ENCODE measurements at regions not wholly inside any gene's neighbourhood (a gene's known extent, or its start where the extent isn't known, plus 50 kb on each side); places are given as distances from the start of the nearest gene placed in this dataset.
"Not testable (repeated sequence)": the region's sequence is repeated elsewhere in the genome, so short reads cannot be mapped to it uniquely, and the experiment has no call there.

DNA sequence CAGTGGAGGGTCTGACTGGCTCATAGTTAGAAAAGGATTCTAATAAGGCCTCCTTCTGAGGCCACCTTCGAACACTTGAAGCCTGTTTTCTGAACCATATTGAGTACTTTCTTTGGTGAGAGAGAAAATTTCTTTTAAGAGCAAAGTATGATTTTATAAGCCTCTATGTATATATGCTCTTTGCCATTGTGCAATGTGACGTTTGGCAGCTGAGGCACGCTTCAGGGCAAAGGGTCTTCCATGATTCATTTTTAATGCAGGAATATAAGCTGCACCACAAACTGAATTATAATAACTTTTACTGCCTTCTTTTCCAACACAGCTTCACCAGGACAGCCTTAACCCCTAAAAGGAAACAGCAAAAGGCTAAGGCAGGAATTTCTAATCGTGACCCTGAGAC, 154.4 kb downstream of the TTLL2 start:
- H4K20me1 ChIP-seq (ENCODE audit: control insufficient read depth, insufficient read depth, low read depth, low read length), result no peaks in the 10 kb centered on the region
- no peak overlapping the region for H3K4me3 ChIP-seq (ENCODE audit: low read length)
- H3K9me2 ChIP-seq (replicated peaks; ENCODE audit: control insufficient read depth, low read length), result no peaks in the 10 kb centered on the region
- H3F3A ChIP-seq (ENCODE audit: control insufficient read depth, insufficient read depth), result no peaks in the 10 kb centered on the region
- no peaks in the 10 kb centered on the region for H3K27me3 ChIP-seq (ENCODE audit: control insufficient read depth, low read length)
- no peaks in the 10 kb centered on the region for H3K36me3 ChIP-seq (ENCODE audit: control insufficient read depth, low read length)
- no peaks in the 10 kb centered on the region for H3K9me3 ChIP-seq (ENCODE audit: control insufficient read depth, insufficient read depth, low read length)
- TF ChIP-seq, protein P1, sequence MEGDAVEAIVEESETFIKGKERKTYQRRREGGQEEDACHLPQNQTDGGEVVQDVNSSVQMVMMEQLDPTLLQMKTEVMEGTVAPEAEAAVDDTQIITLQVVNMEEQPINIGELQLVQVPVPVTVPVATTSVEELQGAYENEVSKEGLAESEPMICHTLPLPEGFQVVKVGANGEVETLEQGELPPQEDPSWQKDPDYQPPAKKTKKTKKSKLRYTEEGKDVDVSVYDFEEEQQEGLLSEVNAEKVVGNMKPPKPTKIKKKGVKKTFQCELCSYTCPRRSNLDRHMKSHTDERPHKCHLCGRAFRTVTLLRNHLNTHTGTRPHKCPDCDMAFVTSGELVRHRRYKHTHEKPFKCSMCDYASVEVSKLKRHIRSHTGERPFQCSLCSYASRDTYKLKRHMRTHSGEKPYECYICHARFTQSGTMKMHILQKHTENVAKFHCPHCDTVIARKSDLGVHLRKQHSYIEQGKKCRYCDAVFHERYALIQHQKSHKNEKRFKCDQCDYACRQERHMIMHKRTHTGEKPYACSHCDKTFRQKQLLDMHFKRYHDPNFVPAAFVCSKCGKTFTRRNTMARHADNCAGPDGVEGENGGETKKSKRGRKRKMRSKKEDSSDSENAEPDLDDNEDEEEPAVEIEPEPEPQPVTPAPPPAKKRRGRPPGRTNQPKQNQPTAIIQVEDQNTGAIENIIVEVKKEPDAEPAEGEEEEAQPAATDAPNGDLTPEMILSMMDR (IDR thresholded peaks at IDR 0.05; ENCODE audit: low read depth, low read length, poor library complexity, severe bottlenecking), result no peak
- no peak for TF ChIP-seq EZH2phosphoT487 (IDR thresholded peaks at IDR 0.05; ENCODE audit: borderline replicate concordance, low read length)
- no peak overlapping the region for H3K27ac ChIP-seq (ENCODE audit: low read depth, low read length)
- H3K4me1 ChIP-seq (ENCODE audit: control insufficient read depth, low read length), result peaks cover 5% of the 10 kb centered on the region; the same call in 1 of the 2 replicates
- H3K79me2 ChIP-seq (ENCODE audit: control insufficient read depth, low read length), result no peaks in the 10 kb centered on the region
- no peak overlapping the region for H3K4me2 ChIP-seq (ENCODE audit: low read length)

GRCh38 chr6:167479901-167480648, 155.2 kb downstream of the TTLL2 start:
- Histone ChIP-seq H3K36me3 (ENCODE audit: control insufficient read depth, low read length) (no peaks in the 10 kb centered on the region), H4K20me1 (ENCODE audit: control insufficient read depth, insufficient read depth, low read depth, low read length) (no peaks in the 10 kb centered on the region), H3K79me2 (ENCODE audit: control insufficient read depth, low read length) (no peaks in the 10 kb centered on the region), H3K4me3 (ENCODE audit: low read length) (no peak overlapping the region), H3K4me2 (ENCODE audit: low read length) (no peak overlapping the region), H3F3A (ENCODE audit: control insufficient read depth, insufficient read depth) (no peaks in the 10 kb centered on the region), H3K9me2 (replicated peaks; ENCODE audit: control insufficient read depth, low read length) (no peaks in the 10 kb centered on the region), H3K27me3 (ENCODE audit: control insufficient read depth, low read length) (no peaks in the 10 kb centered on the region), H3K27ac (ENCODE audit: low read depth, low read length) (no peak overlapping the region), H3K4me1 (ENCODE audit: control insufficient read depth, low read length) (peaks cover 5% of the 10 kb centered on the region; the same call in 1 of the 2 replicates), H3K9me3 (ENCODE audit: control insufficient read depth, insufficient read depth, low read length) (no peaks in the 10 kb centered on the region)
- no peak for TF ChIP-seq EZH2phosphoT487 (IDR thresholded peaks at IDR 0.05; ENCODE audit: borderline replicate concordance, low read length)
- TF ChIP-seq, protein P1 (IDR thresholded peaks at IDR 0.05; ENCODE audit: low read depth, low read length, poor library complexity, severe bottlenecking), result no peak

DNA sequence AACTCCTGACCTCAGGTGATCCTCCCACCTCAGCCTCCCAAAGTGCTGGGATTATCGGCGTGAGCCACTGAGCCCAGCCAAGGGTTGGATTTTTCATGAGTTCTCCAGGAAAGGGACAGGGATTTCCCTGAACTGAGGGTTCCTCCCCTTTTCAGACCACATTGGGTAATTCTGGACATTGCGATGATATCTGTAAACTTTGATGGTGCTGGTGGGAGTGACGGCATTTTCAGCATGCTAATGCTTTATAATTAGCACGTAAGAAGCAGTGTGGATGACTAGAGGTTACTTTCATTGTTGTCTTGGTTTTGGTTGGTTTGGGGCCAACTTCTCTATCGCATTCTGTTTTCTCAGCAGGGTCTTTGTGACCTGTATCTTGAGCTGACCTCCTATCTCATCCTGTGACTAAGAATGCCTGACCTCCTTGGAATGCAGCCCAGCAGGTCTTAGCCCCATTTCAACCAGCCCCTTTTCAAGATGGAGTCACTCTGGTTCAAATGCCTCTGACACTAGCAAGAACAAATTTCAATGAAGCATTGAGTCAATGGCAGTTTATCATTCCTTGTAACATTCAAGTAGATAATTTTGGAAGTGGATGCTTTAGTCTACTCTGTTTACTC, 156.5 kb downstream of the TTLL2 start:
- H3K9me2 ChIP-seq (replicated peaks; ENCODE audit: control insufficient read depth, low read length), result no peaks in the 10 kb centered on the region
- H4K20me1 ChIP-seq (ENCODE audit: control insufficient read depth, insufficient read depth, low read depth, low read length), result no peaks in the 10 kb centered on the region
- H3K4me1 ChIP-seq (ENCODE audit: control insufficient read depth, low read length), result peaks cover 5% of the 10 kb centered on the region; the same call in 1 of the 2 replicates
- H3K9me3 ChIP-seq (ENCODE audit: control insufficient read depth, insufficient read depth, low read length), result no peaks in the 10 kb centered on the region
- no peak for TF ChIP-seq EZH2phosphoT487 (IDR thresholded peaks at IDR 0.05; ENCODE audit: borderline replicate concordance, low read length)
- TF ChIP-seq, protein P1 (IDR thresholded peaks at IDR 0.05; ENCODE audit: low read depth, low read length, poor library complexity, severe bottlenecking), result no peak
- H3K36me3 ChIP-seq (ENCODE audit: control insufficient read depth, low read length), result no peaks in the 10 kb centered on the region
- H3K27me3 ChIP-seq (ENCODE audit: control insufficient read depth, low read length), result no peaks in the 10 kb centered on the region
- no peak overlapping the region for H3K27ac ChIP-seq (ENCODE audit: low read depth, low read length)
- H3K4me3 ChIP-seq (ENCODE audit: low read length), result no peak overlapping the region
- no peaks in the 10 kb centered on the region for H3F3A ChIP-seq (ENCODE audit: control insufficient read depth, insufficient read depth)
- no peaks in the 10 kb centered on the region for H3K79me2 ChIP-seq (ENCODE audit: control insufficient read depth, low read length)
- no peak overlapping the region for H3K4me2 ChIP-seq (ENCODE audit: low read length)

- H3F3A ChIP-seq (ENCODE audit: control insufficient read depth, insufficient read depth); H3K9me2 ChIP-seq (replicated peaks; ENCODE audit: control insufficient read depth, low read length); H3K9me3 ChIP-seq (ENCODE audit: control insufficient read depth, insufficient read depth, low read length); H3K27me3 ChIP-seq (ENCODE audit: control insufficient read depth, low read length); H3K4me2 ChIP-seq (ENCODE audit: low read length); H4K20me1 ChIP-seq (ENCODE audit: control insufficient read depth, insufficient read depth, low read depth, low read length); H3K4me1 ChIP-seq (ENCODE audit: control insufficient read depth, low read length); H3K79me2 ChIP-seq (ENCODE audit: control insufficient read depth, low read length); H3K4me3 ChIP-seq (ENCODE audit: low read length); H3K36me3 ChIP-seq (ENCODE audit: control insufficient read depth, low read length); H3K27ac ChIP-seq (ENCODE audit: low read depth, low read length): not testable (repeated sequence)
Observed at GRCh38 chr6:167482801-167483200, 157.9 kb downstream of the TTLL2 start.

Measured in DOHH2 (cell line).